ENCODE measurements at regions not wholly inside any gene's neighbourhood (a gene's known extent, or its start where the extent isn't known, plus 50 kb on each side); places are given as distances from the start of the nearest gene placed in this dataset.

DNA sequence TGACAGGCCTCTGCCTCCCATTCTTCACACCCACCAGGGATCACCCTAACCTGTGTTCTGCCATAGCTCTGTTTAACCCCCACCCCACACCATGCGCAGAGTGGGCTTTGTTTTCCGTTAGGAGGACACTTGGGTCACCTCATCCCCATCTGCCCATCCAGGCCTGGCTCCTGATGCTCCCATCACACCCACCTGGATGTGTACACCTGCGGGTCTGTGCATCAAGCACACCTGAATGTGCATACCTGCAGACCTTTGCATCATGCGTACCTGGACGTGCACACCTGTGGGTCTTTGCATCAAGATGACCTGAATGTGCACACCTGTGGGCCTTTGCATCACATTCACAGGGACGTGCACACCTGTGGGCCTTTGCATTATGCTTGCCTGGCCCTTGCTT lies 835.8 kb upstream of the TMEM132C start:
- TF ChIP-seq, protein P1, sequence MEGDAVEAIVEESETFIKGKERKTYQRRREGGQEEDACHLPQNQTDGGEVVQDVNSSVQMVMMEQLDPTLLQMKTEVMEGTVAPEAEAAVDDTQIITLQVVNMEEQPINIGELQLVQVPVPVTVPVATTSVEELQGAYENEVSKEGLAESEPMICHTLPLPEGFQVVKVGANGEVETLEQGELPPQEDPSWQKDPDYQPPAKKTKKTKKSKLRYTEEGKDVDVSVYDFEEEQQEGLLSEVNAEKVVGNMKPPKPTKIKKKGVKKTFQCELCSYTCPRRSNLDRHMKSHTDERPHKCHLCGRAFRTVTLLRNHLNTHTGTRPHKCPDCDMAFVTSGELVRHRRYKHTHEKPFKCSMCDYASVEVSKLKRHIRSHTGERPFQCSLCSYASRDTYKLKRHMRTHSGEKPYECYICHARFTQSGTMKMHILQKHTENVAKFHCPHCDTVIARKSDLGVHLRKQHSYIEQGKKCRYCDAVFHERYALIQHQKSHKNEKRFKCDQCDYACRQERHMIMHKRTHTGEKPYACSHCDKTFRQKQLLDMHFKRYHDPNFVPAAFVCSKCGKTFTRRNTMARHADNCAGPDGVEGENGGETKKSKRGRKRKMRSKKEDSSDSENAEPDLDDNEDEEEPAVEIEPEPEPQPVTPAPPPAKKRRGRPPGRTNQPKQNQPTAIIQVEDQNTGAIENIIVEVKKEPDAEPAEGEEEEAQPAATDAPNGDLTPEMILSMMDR (IDR thresholded peaks at IDR 0.05; ENCODE audit: low read depth, low read length): no peak
- TF ChIP-seq MAX (IDR thresholded peaks at IDR 0.05; ENCODE audit: low read depth, low read length): no peak
- no peak for TF ChIP-seq POLR2A (IDR thresholded peaks at IDR 0.05; ENCODE audit: extremely low read depth, insufficient read length)
- no peak for TF ChIP-seq MYC (IDR thresholded peaks at IDR 0.05; ENCODE audit: low read depth, low read length)
